K562 (cell line): ENCODE measurements at regions not wholly inside any gene's neighbourhood (a gene's known extent, or its start where the extent isn't known, plus 50 kb on each side); places are given as distances from the start of the nearest gene placed in this dataset.

Source experiments
- ADNP ChIP-seq: fragments of 200-800 bp; sonication (Bioruptor generic); IDR thresholded peaks from 2 replicates; pipeline ENCODE4 v1.6.1; 2016; ENCODE audit warnings: missing genetic modification characterization, missing compliant biosample characterization
- BCL6 ChIP-seq: fragments of 250-450 bp; sonication (Bioruptor Pico); IDR thresholded peaks from 2 replicates; pipeline ENCODE4 v1.4.0; 2020
- KHSRP ChIP-seq: fragments of 450-650 bp; IDR thresholded peaks from 2 replicates; pipeline ENCODE4 v1.6.1; 2017
- NBN ChIP-seq: fragments of 450-650 bp; IDR thresholded peaks from 2 replicates; pipeline ENCODE4 v1.6.1; 2016; ENCODE audit warnings: low read depth, mild to moderate bottlenecking
- NCOA4 ChIP-seq: fragments of 450-650 bp; IDR thresholded peaks from 2 replicates; pipeline ENCODE4 v1.6.1; 2018; ENCODE audit warnings: mild to moderate bottlenecking; ENCODE audit not compliant: partially characterized antibody
- TRIM28 ChIP-seq: fragments of 450-650 bp; IDR thresholded peaks from 2 replicates; pipeline ENCODE4 v1.6.1; 2017
- ZKSCAN8 ChIP-seq: fragments of 200-800 bp; sonication (Bioruptor generic); IDR thresholded peaks from 2 replicates; pipeline ENCODE4 v1.6.1; 2016; ENCODE audit warnings: missing genetic modification characterization, missing compliant biosample characterization
- ZNF324 ChIP-seq: fragments of 250-450 bp; sonication (Bioruptor Pico); IDR thresholded peaks from 2 replicates; pipeline ENCODE4 v1.4.0; 2020; ENCODE audit warnings: mild to moderate bottlenecking
- ZNF347 ChIP-seq: fragments of 450-650 bp; formaldehyde crosslinking; IDR thresholded peaks from 2 replicates; pipeline ENCODE4 v1.4.0; 2020; ENCODE audit warnings: low read depth, mild to moderate bottlenecking, moderate library complexity
- TF ChIP-seq, protein P1 (sequence below), 2 experiments: fragments of 450-650 bp in 1 of 2; sonication (generic) in 1 of 2; formaldehyde crosslinking; conservative IDR thresholded peaks; 2 replicates each; pipeline versions ENCODE4 v1.4.0 to v1.8.1; 2020 to 2022; ENCODE audit warnings: mild to moderate bottlenecking in 1 of 2, missing genetic modification reagents in 1 of 2
- TF ChIP-seq, protein P2 (sequence below): fragments of 250-450 bp; sonication (Bioruptor Pico); IDR thresholded peaks from 2 replicates; pipeline ENCODE4 v1.4.0; 2020; ENCODE audit warnings: mild to moderate bottlenecking, moderate library complexity
- TF ChIP-seq, protein P3 (sequence below): sonication (generic); formaldehyde crosslinking; IDR thresholded peaks from 2 replicates; pipeline ENCODE4 v1.8.1; 2023; ENCODE audit warnings: mild to moderate bottlenecking, missing genetic modification reagents

DNA sequence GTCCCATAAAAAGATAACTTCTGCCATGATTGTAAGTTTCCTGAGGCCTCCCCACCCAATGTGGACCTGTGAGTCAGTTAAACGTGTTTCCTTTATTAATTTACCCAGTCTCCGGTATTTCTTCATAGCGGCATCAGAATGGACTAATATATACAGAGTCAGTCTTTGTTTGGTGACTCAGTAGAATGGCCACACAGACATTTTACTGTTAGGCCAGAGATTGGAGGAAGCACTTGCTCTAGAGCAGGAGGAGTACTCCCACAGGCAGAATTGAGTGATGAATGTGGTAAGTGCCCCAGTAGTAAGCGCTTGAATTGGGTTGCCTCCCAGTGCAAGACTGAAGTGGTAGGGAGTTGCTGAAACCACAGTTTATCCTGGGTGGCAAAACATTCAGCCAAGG is 149.5 kb upstream of the SMIM30 start (continued):
- TF ChIP-seq, protein P1, sequence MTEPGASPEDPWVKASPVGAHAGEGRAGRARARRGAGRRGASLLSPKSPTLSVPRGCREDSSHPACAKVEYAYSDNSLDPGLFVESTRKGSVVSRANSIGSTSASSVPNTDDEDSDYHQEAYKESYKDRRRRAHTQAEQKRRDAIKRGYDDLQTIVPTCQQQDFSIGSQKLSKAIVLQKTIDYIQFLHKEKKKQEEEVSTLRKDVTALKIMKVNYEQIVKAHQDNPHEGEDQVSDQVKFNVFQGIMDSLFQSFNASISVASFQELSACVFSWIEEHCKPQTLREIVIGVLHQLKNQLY (CRISPR knock-in tag; conservative IDR thresholded peaks at IDR 0.05): no peak
- no peak for TF ChIP-seq KHSRP
- no peak for TF ChIP-seq NCOA4
- TF ChIP-seq ZNF347 (CRISPR knock-in tag): no peak
- TF ChIP-seq TRIM28: no peak
- no peak for TF ChIP-seq ADNP (tag)
- no peak for TF ChIP-seq ZNF324 (CRISPR knock-in tag)
- TF ChIP-seq NBN: no peak
- TF ChIP-seq, protein P2, sequence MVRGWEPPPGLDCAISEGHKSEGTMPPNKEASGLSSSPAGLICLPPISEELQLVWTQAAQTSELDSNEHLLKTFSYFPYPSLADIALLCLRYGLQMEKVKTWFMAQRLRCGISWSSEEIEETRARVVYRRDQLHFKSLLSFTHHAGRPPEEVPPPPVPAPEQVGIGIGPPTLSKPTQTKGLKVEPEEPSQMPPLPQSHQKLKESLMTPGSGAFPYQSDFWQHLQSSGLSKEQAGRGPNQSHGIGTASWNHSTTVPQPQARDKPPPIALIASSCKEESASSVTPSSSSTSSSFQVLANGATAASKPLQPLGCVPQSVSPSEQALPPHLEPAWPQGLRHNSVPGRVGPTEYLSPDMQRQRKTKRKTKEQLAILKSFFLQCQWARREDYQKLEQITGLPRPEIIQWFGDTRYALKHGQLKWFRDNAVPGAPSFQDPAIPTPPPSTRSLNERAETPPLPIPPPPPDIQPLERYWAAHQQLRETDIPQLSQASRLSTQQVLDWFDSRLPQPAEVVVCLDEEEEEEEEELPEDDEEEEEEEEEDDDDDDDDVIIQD (CRISPR knock-in tag): no peak
- no peak for TF ChIP-seq ZKSCAN8 (CRISPR knock-in tag)
- TF ChIP-seq, protein P3, sequence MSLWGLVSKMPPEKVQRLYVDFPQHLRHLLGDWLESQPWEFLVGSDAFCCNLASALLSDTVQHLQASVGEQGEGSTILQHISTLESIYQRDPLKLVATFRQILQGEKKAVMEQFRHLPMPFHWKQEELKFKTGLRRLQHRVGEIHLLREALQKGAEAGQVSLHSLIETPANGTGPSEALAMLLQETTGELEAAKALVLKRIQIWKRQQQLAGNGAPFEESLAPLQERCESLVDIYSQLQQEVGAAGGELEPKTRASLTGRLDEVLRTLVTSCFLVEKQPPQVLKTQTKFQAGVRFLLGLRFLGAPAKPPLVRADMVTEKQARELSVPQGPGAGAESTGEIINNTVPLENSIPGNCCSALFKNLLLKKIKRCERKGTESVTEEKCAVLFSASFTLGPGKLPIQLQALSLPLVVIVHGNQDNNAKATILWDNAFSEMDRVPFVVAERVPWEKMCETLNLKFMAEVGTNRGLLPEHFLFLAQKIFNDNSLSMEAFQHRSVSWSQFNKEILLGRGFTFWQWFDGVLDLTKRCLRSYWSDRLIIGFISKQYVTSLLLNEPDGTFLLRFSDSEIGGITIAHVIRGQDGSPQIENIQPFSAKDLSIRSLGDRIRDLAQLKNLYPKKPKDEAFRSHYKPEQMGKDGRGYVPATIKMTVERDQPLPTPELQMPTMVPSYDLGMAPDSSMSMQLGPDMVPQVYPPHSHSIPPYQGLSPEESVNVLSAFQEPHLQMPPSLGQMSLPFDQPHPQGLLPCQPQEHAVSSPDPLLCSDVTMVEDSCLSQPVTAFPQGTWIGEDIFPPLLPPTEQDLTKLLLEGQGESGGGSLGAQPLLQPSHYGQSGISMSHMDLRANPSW (CRISPR knock-in tag): no peak
- no peak for TF ChIP-seq BCL6 (CRISPR knock-in tag)
